NCI-H82 (cell line): ENCODE measurements at regions not wholly inside any gene's neighbourhood (a gene's known extent, or its start where the extent isn't known, plus 50 kb on each side); places are given as distances from the start of the nearest gene placed in this dataset.

Experiments used
- DNase-seq: peaks from one replicate; lab custom pipeline; 2025; lab: John Stamatoyannopoulos, UW

GRCh38 chr3:459311-459670 is 262.7 kb downstream of the CHL1 start:
- no peak for DNase-seq

GRCh38 chr3:461006-461405 is 264.4 kb downstream of the CHL1 start:
- no peak for DNase-seq

GRCh38 chr3:462851-463250 is 266.3 kb downstream of the CHL1 start:
- DNase-seq: no peak

DNA sequence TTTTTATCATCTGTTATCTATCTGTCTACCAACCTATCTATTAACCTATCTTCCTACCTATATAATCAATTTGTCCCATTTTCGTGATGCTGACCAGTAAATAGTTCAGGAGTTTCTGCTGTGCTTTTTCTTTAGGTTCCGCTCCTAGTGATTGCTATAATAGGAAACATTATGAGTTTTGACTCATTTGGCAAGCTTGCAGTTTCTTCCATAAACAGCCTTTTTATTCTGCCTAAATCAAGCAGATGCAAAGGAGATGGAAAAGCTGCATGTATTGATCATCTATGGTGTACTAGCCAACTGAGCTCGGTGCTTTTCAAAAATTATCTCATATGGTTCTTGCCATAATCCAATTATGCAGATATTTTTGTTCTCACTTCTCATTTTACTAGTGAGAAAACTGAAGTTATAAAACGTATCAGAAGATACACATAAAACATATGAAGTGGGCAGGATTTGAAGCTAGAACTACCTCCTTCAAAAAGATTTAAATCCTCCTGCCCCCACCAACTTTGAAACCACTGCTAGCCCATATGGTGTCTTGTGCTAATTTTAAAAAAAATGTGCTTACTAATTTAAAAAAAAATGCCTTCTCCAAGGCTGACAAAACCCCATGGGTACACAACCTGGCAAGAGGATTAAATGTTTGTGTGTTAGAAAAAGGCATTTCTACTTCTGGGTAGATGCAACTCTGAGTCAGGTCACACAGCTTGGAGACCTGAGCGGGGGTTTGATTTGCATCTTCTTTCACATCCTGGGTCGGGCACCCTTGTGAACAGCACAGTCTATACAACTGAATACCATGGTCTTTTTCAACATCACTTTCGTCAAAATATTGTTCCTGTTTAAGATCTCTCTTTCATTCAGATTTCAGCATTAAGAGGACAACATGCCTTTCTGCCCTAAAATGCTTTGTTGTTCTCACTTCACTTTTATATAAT is 267.0 kb downstream of the CHL1 start:
- no peak for DNase-seq

- DNase-seq: no peak
Measured at GRCh38 chr3:464255-464654, 267.7 kb downstream of the CHL1 start.

- peak; percentile 9 for DNase-seq
Measured at GRCh38 chr3:468172-468571, 271.6 kb downstream of the CHL1 start.

- no peak for DNase-seq
Measured at GRCh38 chr3:473033-473800, 276.7 kb downstream of the CHL1 start.

DNA sequence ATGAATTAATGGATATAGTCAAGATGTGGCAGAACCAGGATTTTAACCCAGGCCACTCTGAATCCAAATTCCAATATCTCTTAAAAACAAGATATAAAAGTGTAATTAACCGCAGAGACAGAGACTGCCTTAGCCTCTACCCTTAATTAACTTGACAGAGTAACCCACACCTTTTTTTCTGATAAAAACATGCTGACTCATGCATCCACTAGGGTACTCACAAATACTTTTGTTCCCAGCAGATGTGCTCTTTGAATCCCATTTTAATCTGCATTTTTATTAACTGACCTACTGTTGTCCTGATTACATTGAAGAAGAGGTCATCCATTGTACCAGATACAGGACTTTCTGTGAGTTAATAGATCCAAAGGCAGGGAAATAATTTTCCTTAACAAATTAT is 278.3 kb downstream of the CHL1 start:
- DNase-seq: no peak

DNA sequence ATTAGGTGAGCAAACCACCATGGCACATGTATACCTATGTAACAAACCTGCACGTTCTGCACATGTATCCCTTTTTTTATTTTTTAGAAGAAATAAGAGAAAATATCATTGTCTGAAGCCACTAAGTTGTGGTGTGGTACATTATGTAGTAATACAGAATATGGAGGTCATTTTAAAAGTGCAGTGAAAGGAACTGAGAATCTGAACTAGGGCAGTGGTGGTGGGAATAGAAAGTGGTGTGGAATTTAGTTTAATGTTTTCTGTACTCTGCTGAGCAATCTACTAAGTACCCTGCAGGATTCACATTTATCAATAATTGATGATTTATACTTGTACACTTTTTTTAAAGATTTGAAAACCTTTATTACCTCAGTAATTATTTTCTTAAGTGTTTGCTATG is 283.5 kb downstream of the CHL1 start:
- no peak for DNase-seq

GRCh38 chr3:481111-481510 is 284.5 kb downstream of the CHL1 start:
- no peak for DNase-seq

GRCh38 chr3:481680-482079 is 285.1 kb downstream of the CHL1 start:
- peak; percentile 36 for DNase-seq

DNA sequence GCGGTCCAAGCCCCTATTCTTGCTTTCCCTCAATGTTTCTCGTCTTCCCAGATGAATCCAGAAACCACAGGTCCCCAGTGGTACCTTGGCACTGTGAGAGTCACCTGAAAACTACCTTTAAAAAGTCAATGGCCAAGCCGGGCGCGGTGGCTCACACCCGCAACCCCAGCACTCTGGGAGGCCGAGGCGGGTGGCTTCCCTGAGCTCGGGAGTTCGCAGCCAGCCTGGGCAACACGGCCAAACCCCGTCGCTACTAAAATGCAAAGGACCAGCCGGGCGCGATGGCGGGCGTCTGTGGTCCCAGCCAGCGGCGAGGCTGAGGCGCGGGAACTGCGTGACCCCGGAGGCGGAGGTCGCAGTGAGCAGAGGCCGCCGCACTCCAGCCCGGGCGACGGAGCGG is 285.9 kb downstream of the CHL1 start:
- DNase-seq: no peak

GRCh38 chr3:484341-484740 is 287.8 kb downstream of the CHL1 start:
- no peak for DNase-seq

- no peak for DNase-seq
Measured at GRCh38 chr3:487614-488013, 291.1 kb downstream of the CHL1 start.

DNA sequence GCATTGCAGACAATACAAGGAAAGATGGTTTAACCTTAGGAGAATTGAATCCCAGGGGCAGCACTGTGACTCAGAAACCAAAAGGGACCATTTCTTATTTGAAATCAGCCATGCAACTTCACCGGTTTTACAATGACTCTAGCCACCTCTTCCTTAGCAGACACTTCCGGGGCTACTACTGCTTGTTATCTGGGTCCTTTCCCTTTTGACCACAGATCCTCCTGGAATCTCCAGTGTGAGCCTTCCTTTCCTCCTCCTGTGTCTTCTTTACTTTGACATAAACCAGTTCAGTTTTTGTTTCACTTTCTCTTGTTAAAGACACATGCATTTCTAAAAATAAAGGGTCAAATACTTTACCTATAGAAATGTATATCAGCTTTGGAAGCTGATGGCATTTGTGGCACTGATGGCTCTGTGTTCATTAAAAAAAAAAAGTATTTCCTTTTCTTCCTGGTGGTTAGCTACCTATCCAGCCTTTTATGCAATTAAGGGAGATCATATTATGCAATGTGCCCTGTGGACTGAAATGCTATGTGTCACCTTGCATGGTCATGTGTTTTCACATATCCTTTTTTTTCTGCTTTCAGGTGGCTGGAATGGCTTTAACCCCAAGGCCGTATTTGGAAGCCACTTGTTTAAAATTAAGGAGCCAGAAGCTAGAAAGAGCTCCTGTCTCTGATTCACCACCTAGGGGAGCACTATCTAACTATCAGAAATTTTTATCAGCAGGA is 296.2 kb downstream of the CHL1 start:
- no peak for DNase-seq

GRCh38 chr3:494190-494589 is 297.6 kb downstream of the CHL1 start:
- no peak for DNase-seq

DNA sequence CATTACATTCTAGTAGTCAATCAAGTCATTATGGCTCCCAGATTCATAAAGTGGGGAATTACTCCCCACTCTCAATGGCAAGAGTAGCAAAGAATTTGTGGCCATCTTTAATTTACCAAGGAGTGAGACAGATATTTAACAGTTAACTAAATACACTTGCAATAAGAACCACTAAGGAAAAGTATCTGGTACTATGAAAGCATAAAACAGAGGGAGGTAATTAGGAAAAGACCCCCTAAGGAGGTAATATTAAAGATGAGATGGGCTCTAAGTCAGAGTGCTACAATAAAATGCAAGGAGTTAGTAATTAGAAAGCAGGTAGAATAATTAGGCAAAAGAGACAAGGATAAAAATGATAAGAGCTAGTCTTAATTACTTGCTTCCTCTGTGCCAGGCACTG is 301.9 kb downstream of the CHL1 start:
- no peak for DNase-seq

- DNase-seq: no peak
Measured at GRCh38 chr3:499001-499761, 302.6 kb downstream of the CHL1 start.

- DNase-seq: no peak
Measured at GRCh38 chr3:502486-502885, 305.9 kb downstream of the CHL1 start.

GRCh38 chr3:513301-513700 is 316.7 kb downstream of the CHL1 start:
- DNase-seq: no peak

- DNase-seq: no peak
Measured at GRCh38 chr3:514192-514591, 317.6 kb downstream of the CHL1 start.

DNA sequence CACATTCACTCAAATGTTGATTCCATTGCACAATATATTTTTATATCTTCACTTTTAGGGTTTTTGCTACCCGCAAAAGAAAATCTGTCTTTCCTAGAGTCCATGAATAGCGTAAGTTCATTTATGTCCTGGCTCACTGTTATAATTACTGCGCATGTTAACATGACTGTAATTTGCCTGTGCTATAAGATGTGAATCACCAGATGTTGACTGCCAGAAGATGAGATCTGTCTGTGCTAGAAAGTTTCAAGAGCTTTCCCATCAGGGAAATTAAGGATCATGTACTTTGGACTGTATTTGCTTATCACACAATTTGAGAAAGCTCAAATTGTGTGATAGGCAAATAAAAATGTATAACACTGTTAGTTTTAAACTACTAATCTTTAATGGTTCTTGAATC is 322.5 kb downstream of the CHL1 start:
- DNase-seq: no peak
